ENCODE measurements at regions not wholly inside any gene's neighbourhood (a gene's known extent, or its start where the extent isn't known, plus 50 kb on each side); places are given as distances from the start of the nearest gene placed in this dataset.

DNA sequence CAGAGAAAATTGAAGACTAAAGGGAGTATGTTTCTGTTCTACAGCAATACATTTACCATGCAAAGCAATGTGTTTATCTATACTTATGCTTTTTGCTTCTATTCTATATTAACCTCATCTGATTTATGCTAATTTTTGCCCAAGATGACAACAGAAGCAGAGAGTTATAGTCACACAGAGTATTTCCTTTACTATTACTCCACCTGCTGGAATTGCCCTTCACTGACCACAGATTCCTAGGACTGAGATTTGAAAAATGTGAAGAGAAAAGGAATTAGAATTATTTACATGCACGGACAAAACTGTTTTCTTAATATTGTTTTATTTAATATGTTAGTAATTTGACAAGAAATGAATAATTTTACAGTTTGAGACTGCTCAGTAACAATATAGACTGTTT is 745.6 kb downstream of the VGLL3 start:
- TF ChIP-seq, protein P1, sequence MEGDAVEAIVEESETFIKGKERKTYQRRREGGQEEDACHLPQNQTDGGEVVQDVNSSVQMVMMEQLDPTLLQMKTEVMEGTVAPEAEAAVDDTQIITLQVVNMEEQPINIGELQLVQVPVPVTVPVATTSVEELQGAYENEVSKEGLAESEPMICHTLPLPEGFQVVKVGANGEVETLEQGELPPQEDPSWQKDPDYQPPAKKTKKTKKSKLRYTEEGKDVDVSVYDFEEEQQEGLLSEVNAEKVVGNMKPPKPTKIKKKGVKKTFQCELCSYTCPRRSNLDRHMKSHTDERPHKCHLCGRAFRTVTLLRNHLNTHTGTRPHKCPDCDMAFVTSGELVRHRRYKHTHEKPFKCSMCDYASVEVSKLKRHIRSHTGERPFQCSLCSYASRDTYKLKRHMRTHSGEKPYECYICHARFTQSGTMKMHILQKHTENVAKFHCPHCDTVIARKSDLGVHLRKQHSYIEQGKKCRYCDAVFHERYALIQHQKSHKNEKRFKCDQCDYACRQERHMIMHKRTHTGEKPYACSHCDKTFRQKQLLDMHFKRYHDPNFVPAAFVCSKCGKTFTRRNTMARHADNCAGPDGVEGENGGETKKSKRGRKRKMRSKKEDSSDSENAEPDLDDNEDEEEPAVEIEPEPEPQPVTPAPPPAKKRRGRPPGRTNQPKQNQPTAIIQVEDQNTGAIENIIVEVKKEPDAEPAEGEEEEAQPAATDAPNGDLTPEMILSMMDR (conservative IDR thresholded peaks at IDR 0.05; ENCODE audit: low read depth, low read length): peak; percentile 57
- no peak for DNase-seq (ENCODE audit: low read depth)
- H3K4me3 ChIP-seq (ENCODE audit: low read depth, low read length): no peak overlapping the region

DNA sequence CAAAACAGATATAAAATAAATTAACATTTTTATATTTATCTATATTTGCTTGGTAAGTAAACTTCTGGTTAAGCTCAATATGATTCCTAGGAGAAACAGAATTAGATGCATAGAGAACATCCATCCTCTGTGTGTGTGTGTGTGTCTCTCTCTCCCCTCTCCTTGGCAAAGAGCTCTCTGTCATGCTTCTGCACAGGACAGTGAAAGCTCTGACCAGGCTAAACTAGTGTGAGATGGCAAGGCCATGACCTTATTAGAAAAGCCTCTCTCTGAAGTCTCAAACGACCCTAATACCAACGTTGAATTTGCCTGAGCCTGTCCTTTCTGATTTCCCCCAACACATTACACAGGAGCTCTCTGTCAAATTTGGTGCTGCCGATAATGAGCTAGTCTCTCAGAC is 746.0 kb downstream of the VGLL3 start:
- DNase-seq (ENCODE audit: low read depth): no peak
- TF ChIP-seq, protein P1 (conservative IDR thresholded peaks at IDR 0.05; ENCODE audit: low read depth, low read length): no peak
- no peak overlapping the region for H3K4me3 ChIP-seq (ENCODE audit: low read depth, low read length)

DNA sequence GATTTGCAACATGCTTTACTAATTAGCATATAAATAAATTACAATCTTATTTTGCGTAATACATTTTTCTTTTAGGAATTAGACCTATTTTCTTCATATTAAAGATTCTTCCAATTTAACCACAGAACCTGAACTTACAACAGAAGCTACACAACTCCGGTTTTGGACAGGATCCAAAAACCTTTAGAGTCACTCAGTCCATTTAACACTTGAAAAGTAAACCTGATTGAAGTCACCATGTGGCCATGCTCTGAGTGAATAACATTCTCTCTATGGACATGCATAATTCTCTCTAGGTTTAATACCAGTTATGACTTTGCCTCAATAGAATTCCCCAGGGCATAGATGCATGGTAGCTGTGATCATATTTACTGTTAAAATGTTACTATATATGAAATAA is 751.0 kb downstream of the VGLL3 start:
- DNase-seq (ENCODE audit: low read depth): no peak
- H3K4me3 ChIP-seq (ENCODE audit: low read depth, low read length): no peak overlapping the region
- TF ChIP-seq, protein P1 (conservative IDR thresholded peaks at IDR 0.05; ENCODE audit: low read depth, low read length): no peak

DNA sequence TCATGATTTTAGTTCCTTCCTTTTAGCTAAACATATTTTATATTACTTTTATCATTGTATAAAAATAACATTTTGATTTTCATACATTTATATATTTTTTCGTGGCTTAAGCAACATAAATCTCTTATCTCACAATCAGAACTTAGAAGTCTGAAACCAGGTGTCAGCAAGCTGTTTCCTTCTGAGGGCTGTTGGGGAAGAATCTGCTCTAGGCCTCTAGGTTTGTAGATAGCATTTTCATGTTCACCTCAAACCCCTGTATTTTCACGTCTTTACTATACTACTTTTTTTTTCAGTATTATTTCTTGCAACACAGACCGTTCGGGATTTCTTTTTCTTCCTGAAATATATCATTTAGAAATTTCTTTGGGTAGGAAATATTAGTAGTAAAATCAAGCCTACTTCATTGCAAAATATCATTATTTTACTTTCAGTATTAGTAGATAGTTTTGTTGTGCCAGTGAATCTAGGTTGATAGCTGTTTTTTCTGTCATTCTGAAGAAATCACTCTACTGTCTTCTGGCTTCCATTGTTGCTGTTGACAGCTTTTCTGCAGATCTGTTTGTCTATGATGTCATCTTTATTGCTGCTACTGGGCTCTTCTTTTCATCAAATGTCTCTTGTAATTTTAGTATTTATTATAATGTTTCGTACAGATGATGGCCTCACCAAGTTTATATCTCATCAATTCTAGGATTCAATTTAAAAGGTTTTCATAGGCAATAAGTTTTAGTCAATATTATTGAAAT is 756.3 kb downstream of the VGLL3 start:
- TF ChIP-seq, protein P1 (conservative IDR thresholded peaks at IDR 0.05; ENCODE audit: low read depth, low read length): no peak
- DNase-seq (ENCODE audit: low read depth): no peak
- no peak overlapping the region for H3K4me3 ChIP-seq (ENCODE audit: low read depth, low read length)

DNA sequence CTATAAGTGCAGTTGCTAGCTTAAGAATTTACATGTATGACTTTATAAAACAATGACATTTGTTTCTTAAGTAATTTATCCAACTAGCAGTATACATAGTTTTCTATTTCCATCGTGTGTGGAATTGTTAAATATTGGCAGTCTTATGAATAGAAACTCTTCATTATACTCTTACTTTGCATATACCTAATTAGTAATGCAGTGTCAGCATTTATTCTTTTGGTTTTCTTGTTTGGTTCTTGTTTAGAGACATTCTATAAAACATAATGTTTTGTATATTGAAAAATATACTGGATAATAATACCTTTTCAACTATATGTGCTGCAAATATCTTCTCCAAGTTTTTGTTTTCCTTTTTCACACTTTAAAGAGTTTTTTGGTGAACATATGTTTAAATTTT is 760.2 kb downstream of the VGLL3 start:
- DNase-seq (ENCODE audit: low read depth): no peak
- no peak overlapping the region for H3K4me3 ChIP-seq (ENCODE audit: low read depth, low read length)
- TF ChIP-seq, protein P1 (conservative IDR thresholded peaks at IDR 0.05; ENCODE audit: low read depth, low read length): no peak

DNA sequence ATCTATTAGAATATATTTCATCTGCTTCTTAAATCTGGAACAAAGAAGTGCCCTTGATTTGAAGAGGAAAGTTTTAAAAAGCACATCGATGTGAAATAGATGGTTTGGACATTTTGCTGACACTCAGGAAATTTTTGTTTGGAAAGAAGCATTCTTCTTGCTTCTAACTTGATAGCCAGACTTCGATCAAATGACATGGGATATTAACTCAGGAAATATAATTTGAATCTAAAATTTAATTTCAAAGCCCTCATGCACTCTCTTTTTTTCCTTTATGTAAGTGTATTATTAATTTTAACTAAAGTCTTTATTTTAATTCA is 761.2 kb downstream of the VGLL3 start:
- TF ChIP-seq, protein P1 (conservative IDR thresholded peaks at IDR 0.05; ENCODE audit: low read depth, low read length): no peak
- H3K4me3 ChIP-seq (ENCODE audit: low read depth, low read length): no peak overlapping the region
- DNase-seq (ENCODE audit: low read depth): no peak

DNA sequence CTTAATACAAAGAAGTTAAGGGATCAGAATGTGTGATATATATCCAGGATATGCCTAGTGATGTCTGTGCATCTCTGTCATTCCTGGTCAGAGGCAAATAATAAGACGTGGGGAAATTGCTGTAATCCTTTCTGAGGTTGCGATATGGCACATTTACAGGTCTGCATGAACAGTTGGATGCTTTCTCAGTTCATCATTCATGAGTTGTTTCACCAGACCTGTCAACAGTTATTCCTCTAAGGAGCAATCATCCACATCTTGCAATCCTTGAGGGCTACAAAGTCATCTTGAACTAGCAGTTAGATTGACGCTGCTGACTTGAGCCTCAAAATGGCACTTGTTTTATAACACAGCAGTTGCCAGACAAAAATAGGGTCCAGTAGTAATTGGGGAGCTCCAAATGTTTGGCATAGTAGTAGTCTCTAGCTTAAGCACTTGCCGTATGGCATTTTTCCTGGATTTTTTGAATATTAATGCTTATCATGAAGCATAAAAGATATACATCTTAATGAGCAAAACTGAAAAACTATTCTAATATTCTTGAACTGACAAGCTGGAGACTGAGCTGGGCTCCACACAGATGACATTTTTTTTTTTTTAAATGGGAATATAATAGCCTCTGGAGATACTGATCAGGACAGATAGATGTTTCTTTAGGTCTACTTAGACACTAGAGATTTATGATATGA is 761.7 kb downstream of the VGLL3 start:
- DNase-seq (ENCODE audit: low read depth): no peak
- H3K4me3 ChIP-seq (ENCODE audit: low read depth, low read length): no peak overlapping the region
- TF ChIP-seq, protein P1 (conservative IDR thresholded peaks at IDR 0.05; ENCODE audit: low read depth, low read length): no peak
